K562 (cell line): ENCODE measurements at regions not wholly inside any gene's neighbourhood (a gene's known extent, or its start where the extent isn't known, plus 50 kb on each side); places are given as distances from the start of the nearest gene placed in this dataset.

Experiments used
- IFI16 ChIP-seq: fragments of 250-450 bp; sonication (Bioruptor Pico); IDR thresholded peaks from 2 replicates; pipeline ENCODE4 v2.1.2; 2022; ENCODE audit warnings: mild to moderate bottlenecking, inconsistent platforms
- LARP7 ChIP-seq: fragments of 450-650 bp; IDR thresholded peaks from 2 replicates; pipeline ENCODE4 v1.6.1; 2016
- SMAD3 ChIP-seq: fragments of 450-650 bp; formaldehyde crosslinking; conservative IDR thresholded peaks from 2 replicates; pipeline ENCODE4 v1.4.0; 2020; ENCODE audit warnings: mild to moderate bottlenecking
- TAF1 ChIP-seq: IDR thresholded peaks from 2 replicates; pipeline ENCODE4 v1.6.1; 2011; ENCODE audit warnings: mild to moderate bottlenecking, low read length, moderate library complexity; ENCODE audit not compliant: insufficient read depth, control insufficient read depth, severe bottlenecking; ENCODE audit errors: extremely low read depth
- TOE1 ChIP-seq, 2 experiments: fragments of 450-650 bp in 1 of 2; sonication (generic) in 1 of 2; formaldehyde crosslinking in 1 of 2; IDR thresholded peaks; 2 replicates each; pipeline versions ENCODE4 v1.7.1 to v1.8.0; 2016 to 2022; ENCODE audit warnings: borderline replicate concordance in 2 of 2, mild to moderate bottlenecking in 2 of 2, antibody characterized with exemption in 1 of 2, inconsistent platforms in 1 of 2, low read depth in 1 of 2, missing genetic modification reagents in 1 of 2, moderate library complexity in 1 of 2
- TF ChIP-seq, protein P1 (sequence below): fragments of 200-600 bp; sonication (generic); IDR thresholded peaks from one replicate; pipeline ENCODE4 v1.6.1; 2012; ENCODE audit warnings: mild to moderate bottlenecking, low read depth, low read length, inconsistent platforms

DNA sequence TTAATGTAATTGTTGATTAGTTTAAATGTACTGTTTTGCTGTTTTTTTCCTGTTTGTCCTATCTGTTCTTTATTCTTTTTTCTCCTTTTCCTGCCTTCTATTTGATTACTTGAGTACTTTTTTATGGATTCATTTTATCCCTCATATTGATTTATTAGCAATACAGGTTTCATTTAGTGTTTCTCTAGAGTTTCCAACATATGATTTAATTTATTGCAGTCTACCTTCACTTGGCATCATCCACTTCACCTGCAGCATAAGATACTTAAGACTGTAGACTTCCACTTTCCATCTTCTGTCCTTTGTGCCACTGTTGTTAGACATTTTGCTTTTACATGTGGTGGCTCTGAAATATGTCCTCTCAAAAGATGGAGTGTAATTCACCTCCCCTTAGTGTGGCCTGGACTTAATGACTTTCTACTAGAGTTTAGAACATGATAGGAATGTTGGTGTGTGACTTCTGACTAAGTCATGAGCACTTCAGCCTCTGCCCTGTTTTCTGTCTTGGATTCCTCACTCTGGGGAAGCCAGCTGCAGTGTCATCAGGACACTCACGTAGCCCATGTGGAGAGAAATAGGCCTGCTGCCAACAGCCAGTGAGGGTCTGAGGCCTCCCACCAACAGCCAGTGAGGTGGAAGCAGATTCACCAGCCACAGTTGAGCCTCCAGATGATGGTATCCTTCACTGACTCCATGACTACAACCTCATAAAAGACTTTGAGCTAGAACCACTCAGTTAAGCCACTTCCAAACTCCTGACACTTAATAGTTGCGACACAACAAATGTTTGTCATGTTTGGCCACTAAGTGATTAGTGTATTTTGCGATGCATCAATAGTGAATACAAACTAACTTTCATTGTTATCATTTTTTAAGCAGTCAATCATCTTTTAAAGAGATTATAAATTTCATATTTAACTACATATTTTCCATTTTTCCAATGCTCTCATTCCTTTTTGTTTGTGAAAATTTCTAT is 643.5 kb upstream of the DPP6 start (continued):
- TF ChIP-seq, protein P1, sequence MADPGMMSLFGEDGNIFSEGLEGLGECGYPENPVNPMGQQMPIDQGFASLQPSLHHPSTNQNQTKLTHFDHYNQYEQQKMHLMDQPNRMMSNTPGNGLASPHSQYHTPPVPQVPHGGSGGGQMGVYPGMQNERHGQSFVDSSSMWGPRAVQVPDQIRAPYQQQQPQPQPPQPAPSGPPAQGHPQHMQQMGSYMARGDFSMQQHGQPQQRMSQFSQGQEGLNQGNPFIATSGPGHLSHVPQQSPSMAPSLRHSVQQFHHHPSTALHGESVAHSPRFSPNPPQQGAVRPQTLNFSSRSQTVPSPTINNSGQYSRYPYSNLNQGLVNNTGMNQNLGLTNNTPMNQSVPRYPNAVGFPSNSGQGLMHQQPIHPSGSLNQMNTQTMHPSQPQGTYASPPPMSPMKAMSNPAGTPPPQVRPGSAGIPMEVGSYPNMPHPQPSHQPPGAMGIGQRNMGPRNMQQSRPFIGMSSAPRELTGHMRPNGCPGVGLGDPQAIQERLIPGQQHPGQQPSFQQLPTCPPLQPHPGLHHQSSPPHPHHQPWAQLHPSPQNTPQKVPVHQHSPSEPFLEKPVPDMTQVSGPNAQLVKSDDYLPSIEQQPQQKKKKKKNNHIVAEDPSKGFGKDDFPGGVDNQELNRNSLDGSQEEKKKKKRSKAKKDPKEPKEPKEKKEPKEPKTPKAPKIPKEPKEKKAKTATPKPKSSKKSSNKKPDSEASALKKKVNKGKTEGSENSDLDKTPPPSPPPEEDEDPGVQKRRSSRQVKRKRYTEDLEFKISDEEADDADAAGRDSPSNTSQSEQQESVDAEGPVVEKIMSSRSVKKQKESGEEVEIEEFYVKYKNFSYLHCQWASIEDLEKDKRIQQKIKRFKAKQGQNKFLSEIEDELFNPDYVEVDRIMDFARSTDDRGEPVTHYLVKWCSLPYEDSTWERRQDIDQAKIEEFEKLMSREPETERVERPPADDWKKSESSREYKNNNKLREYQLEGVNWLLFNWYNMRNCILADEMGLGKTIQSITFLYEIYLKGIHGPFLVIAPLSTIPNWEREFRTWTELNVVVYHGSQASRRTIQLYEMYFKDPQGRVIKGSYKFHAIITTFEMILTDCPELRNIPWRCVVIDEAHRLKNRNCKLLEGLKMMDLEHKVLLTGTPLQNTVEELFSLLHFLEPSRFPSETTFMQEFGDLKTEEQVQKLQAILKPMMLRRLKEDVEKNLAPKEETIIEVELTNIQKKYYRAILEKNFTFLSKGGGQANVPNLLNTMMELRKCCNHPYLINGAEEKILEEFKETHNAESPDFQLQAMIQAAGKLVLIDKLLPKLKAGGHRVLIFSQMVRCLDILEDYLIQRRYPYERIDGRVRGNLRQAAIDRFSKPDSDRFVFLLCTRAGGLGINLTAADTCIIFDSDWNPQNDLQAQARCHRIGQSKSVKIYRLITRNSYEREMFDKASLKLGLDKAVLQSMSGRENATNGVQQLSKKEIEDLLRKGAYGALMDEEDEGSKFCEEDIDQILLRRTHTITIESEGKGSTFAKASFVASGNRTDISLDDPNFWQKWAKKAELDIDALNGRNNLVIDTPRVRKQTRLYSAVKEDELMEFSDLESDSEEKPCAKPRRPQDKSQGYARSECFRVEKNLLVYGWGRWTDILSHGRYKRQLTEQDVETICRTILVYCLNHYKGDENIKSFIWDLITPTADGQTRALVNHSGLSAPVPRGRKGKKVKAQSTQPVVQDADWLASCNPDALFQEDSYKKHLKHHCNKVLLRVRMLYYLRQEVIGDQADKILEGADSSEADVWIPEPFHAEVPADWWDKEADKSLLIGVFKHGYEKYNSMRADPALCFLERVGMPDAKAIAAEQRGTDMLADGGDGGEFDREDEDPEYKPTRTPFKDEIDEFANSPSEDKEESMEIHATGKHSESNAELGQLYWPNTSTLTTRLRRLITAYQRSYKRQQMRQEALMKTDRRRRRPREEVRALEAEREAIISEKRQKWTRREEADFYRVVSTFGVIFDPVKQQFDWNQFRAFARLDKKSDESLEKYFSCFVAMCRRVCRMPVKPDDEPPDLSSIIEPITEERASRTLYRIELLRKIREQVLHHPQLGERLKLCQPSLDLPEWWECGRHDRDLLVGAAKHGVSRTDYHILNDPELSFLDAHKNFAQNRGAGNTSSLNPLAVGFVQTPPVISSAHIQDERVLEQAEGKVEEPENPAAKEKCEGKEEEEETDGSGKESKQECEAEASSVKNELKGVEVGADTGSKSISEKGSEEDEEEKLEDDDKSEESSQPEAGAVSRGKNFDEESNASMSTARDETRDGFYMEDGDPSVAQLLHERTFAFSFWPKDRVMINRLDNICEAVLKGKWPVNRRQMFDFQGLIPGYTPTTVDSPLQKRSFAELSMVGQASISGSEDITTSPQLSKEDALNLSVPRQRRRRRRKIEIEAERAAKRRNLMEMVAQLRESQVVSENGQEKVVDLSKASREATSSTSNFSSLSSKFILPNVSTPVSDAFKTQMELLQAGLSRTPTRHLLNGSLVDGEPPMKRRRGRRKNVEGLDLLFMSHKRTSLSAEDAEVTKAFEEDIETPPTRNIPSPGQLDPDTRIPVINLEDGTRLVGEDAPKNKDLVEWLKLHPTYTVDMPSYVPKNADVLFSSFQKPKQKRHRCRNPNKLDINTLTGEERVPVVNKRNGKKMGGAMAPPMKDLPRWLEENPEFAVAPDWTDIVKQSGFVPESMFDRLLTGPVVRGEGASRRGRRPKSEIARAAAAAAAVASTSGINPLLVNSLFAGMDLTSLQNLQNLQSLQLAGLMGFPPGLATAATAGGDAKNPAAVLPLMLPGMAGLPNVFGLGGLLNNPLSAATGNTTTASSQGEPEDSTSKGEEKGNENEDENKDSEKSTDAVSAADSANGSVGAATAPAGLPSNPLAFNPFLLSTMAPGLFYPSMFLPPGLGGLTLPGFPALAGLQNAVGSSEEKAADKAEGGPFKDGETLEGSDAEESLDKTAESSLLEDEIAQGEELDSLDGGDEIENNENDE = no peak
- no peak for TF ChIP-seq IFI16 (CRISPR knock-in tag)
- TF ChIP-seq TAF1 = no peak
- TF ChIP-seq TOE1 (IDR thresholded peaks at IDR 0.05; ENCODE audit: borderline replicate concordance) = peak; percentile 56
- no peak for TF ChIP-seq TOE1 (CRISPR knock-in tag; IDR thresholded peaks at IDR 0.05; ENCODE audit: borderline replicate concordance, low read depth)
- TF ChIP-seq SMAD3 = no peak; the same call in 1 of the 2 replicates
- TF ChIP-seq LARP7 = no peak
- TF ChIP-seq, all 486 proteins: peak for 125
